IMR-90 (cell line): ENCODE measurements at regions not wholly inside any gene's neighbourhood (a gene's known extent, or its start where the extent isn't known, plus 50 kb on each side); places are given as distances from the start of the nearest gene placed in this dataset.

Experiments used
- ATAC-seq: fragments of 200-7000 bp; cut with Tn5 transposase; 2 replicates; pipeline ENCODE4 v1.9.1; 2020; ENCODE audit warnings: low read depth, mild to moderate bottlenecking, moderate library complexity
- BruUV-seq: library from RNA; stranded (reverse); fragments of 400-500 nt; replicated peaks from 2 replicates; lab custom pipeline; 2021; lab: Mats Ljungman, UMichigan
- CTCF ChIA-PET: fragments of 300-600 bp; formaldehyde crosslinking; extraction: SDS; loops from one replicate; lab custom pipeline; 2021; ENCODE audit warnings: antibody characterized with exemption; lab: Yijun Ruan, JAX
- POLR2A ChIA-PET: fragments of 300-600 bp; sonication (Branson Sonifier 250); formaldehyde crosslinking; loops from one replicate; lab custom pipeline; 2022; ENCODE audit warnings: antibody characterized with exemption; ENCODE audit not compliant: unreplicated experiment; lab: Charles Lee
- DNase-seq: peaks from one replicate; pipeline ENCODE4 v3.0.0; 2013
- H2AFZ ChIP-seq: replicated peaks from 2 replicates; pipeline ENCODE3; 2013; ENCODE audit warnings: low read length, mild to moderate bottlenecking; ENCODE audit not compliant: poor library complexity
- H2AK5ac ChIP-seq: 2 replicates; pipeline ENCODE4 v1.6.1; 2013; ENCODE audit warnings: low read depth, low read length, inconsistent platforms
- H2AK9ac ChIP-seq: replicated peaks from 2 replicates; pipeline ENCODE3; 2013; ENCODE audit warnings: mild to moderate bottlenecking, low read depth, low read length, moderate library complexity; ENCODE audit not compliant: poor library complexity
- H2BK120ac ChIP-seq: 2 replicates; pipeline ENCODE4 v1.6.1; 2013; ENCODE audit warnings: low read depth, low read length, inconsistent platforms
- H2BK15ac ChIP-seq: 3 replicates; pipeline ENCODE4 v1.6.1; 2013; ENCODE audit warnings: low read depth, low read length, inconsistent platforms
- H2BK20ac ChIP-seq: 2 replicates; pipeline ENCODE4 v1.6.1; 2013; ENCODE audit warnings: low read depth, mild to moderate bottlenecking, inconsistent platforms, low read length, moderate library complexity
- H2BK5ac ChIP-seq: 2 replicates; pipeline ENCODE4 v1.6.1; 2013; ENCODE audit warnings: mild to moderate bottlenecking, low read depth, low read length, inconsistent platforms; ENCODE audit not compliant: poor library complexity, severe bottlenecking
- H3K14ac ChIP-seq: replicated peaks from 2 replicates; pipeline ENCODE4 v1.6.1; 2013; ENCODE audit warnings: low read depth, low read length, inconsistent platforms
- H3K18ac ChIP-seq: 2 replicates; pipeline ENCODE4 v1.6.1; 2013; ENCODE audit warnings: low read depth, low read length, control low read depth
- H3K23ac ChIP-seq: 2 replicates; pipeline ENCODE4 v1.6.1; 2013; ENCODE audit warnings: low read depth, low read length, inconsistent platforms
- H3K27ac ChIP-seq: 2 replicates; pipeline ENCODE4 v1.5.1; 2013; ENCODE audit warnings: mild to moderate bottlenecking, control low read depth, low read length; ENCODE audit not compliant: insufficient read depth
- H3K27me3 ChIP-seq: 2 replicates; pipeline ENCODE4 v1.6.1; 2013; ENCODE audit warnings: low read length; ENCODE audit not compliant: control insufficient read depth, insufficient read depth
- H3K36me3 ChIP-seq: 2 replicates; pipeline ENCODE4 v1.6.1; 2013; ENCODE audit warnings: low read length, mixed read lengths; ENCODE audit not compliant: control insufficient read depth, insufficient read depth
- H3K4ac ChIP-seq: 2 replicates; pipeline ENCODE4 v1.6.1; 2013; ENCODE audit warnings: low read depth, low read length, inconsistent platforms
- H3K4me1 ChIP-seq: 2 replicates; pipeline ENCODE4 v1.6.1; 2013; ENCODE audit warnings: low read length, mixed read lengths; ENCODE audit not compliant: control insufficient read depth, insufficient read depth
- H3K4me2 ChIP-seq: 2 replicates; pipeline ENCODE4 v1.6.1; 2013; ENCODE audit warnings: low read depth, mild to moderate bottlenecking, control low read depth, low read length, moderate library complexity
- H3K4me3 ChIP-seq: 2 replicates; pipeline ENCODE4 v1.5.1; 2013; ENCODE audit warnings: low read depth, mild to moderate bottlenecking, control low read depth, low read length, moderate library complexity; ENCODE audit not compliant: insufficient read depth
- H3K56ac ChIP-seq: 2 replicates; pipeline ENCODE4 v1.6.1; 2013; ENCODE audit warnings: low read length, inconsistent platforms; ENCODE audit not compliant: insufficient read depth; ENCODE audit errors: extremely low read depth
- H3K79me1 ChIP-seq, 2 experiments: 2 replicates each; pipeline ENCODE4 v1.6.1; 2013; ENCODE audit warnings: low read length in 2 of 2, inconsistent platforms in 1 of 2, low read depth in 1 of 2
- H3K9ac ChIP-seq: 2 replicates; pipeline ENCODE4 v1.6.1; 2013; ENCODE audit warnings: low read depth, low read length, control low read depth
- H3K9me1 ChIP-seq: 2 replicates; pipeline ENCODE4 v1.6.1; 2013; ENCODE audit warnings: low read length, inconsistent platforms; ENCODE audit not compliant: insufficient read depth
- H3K9me3 ChIP-seq: 2 replicates; pipeline ENCODE4 v1.6.1; 2013; ENCODE audit warnings: low read length; ENCODE audit not compliant: control insufficient read depth, insufficient read depth
- H4K20me1 ChIP-seq: 2 replicates; pipeline ENCODE4 v1.6.1; 2013; ENCODE audit warnings: low read length, inconsistent platforms; ENCODE audit not compliant: insufficient read depth
- H4K5ac ChIP-seq: 2 replicates; pipeline ENCODE4 v1.6.1; 2013; ENCODE audit warnings: mild to moderate bottlenecking, low read depth, low read length, control low read depth
- H4K8ac ChIP-seq, 2 experiments: 2 replicates each; pipeline ENCODE4 v1.6.1; 2013; ENCODE audit warnings: low read depth in 2 of 2, low read length in 2 of 2, control low read depth in 1 of 2, inconsistent platforms in 1 of 2
- H4K91ac ChIP-seq: 2 replicates; pipeline ENCODE4 v1.6.1; 2013; ENCODE audit warnings: low read depth, low read length, inconsistent platforms; ENCODE audit not compliant: insufficient read depth
- CHD1 ChIP-seq: IDR thresholded peaks from 2 replicates; pipeline ENCODE4 v1.6.1; 2012; ENCODE audit warnings: low read depth, low read length, improper control_type of control experiment
- MXI1 ChIP-seq: IDR thresholded peaks from 2 replicates; pipeline ENCODE4 v1.6.1; 2012; ENCODE audit warnings: low read depth, mild to moderate bottlenecking, low read length, moderate library complexity, borderline replicate concordance
- NFE2L2 ChIP-seq: fragments of 150-350 bp; IDR thresholded peaks from 2 replicates; pipeline ENCODE4 v1.6.1; 2016; ENCODE audit warnings: low read depth, mild to moderate bottlenecking, low read length
- RFX5 ChIP-seq: IDR thresholded peaks from 2 replicates; pipeline ENCODE4 v1.8.0; 2012; ENCODE audit warnings: low read depth, mild to moderate bottlenecking, low read length, moderate library complexity
- WGBS, 2 experiments: methylation state at CpG; one replicate each; pipeline versions ENCODE4 v1.1.5 to v1.1.7; 2013; ENCODE audit warnings: missing lambda C conversion rate in 2 of 2; ENCODE audit not compliant: insufficient read length in 1 of 2; ENCODE audit errors: extremely low coverage in 2 of 2; 5-methylcytosine and 5-hydroxymethylcytosine counted together
- dilution Hi-C: fragments of 300-500 bp; cut with HindIII; formaldehyde crosslinking; loops from one replicate; pipeline ENCODE4 v1.14.3; 2018; ENCODE audit warnings: low sequenced_read_pairs; ENCODE audit not compliant: unreplicated experiment
- in situ Hi-C: fragments of 300-500 bp; cut with MboI; formaldehyde crosslinking; loops from 3 replicates; pipeline ENCODE4 v1.14.3; 2019; ENCODE audit warnings: low sequenced_read_pairs, inconsistent platforms, mixed read lengths
- intact Hi-C: fragments of 100-400 bp; cut with micrococcal nuclease; formaldehyde crosslinking; loops from 2 replicates; pipeline ENCODE4 v1.10.0; 2022
- TF ChIP-seq, protein P1 (sequence below): fragments of 150-350 bp; IDR thresholded peaks from 2 replicates; pipeline ENCODE4 v1.6.1; 2017; ENCODE audit warnings: mild to moderate bottlenecking, antibody characterized with exemption, low read length, low read depth

DNA sequence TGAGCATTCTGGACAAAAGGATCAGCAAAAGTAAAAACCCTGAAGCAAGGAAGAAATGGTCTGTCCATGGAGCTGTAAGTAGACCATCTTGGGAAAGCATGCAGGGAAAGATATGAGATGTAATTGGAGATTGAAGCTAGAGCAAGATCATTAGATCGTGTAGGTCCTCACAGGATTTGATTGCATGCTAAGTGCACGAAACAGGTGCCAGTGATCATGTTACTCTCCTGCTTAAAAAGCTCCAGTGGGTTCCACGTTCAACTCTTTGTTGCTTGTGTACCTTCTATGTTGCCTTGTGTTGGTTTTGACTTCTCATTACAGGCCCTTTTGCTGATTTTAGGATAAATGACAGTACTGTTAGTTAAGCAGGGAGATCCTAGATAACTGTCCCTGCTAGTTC is 442.0 kb downstream of the DMRT2 start:
- no peak overlapping the region for H3K18ac ChIP-seq
- no peak overlapping the region for H2BK5ac ChIP-seq
- no TSS peak for BruUV-seq
- H3K27me3 ChIP-seq: no peaks in the 10 kb centered on the region
- H3K9me1 ChIP-seq: no peaks in the 10 kb centered on the region
- no peak overlapping the region for H3K4ac ChIP-seq
- ChIA-PET POLR2A (no interaction called here), CTCF (no interaction called here)
- peaks cover 9% of the 10 kb centered on the region for H3K9me3 ChIP-seq
- no peaks in the 10 kb centered on the region for H3K79me1 ChIP-seq
- no peak overlapping the region for H3K4me3 ChIP-seq
- dilution Hi-C loops: no loop called here
- no peak overlapping the region for H2AK9ac ChIP-seq
- no peak overlapping the region for H3K56ac ChIP-seq
- intact Hi-C loops: no loop called here
- H3K9ac ChIP-seq: no peak overlapping the region
- H2AFZ ChIP-seq: no peak overlapping the region
- TF ChIP-seq CHD1 (no peak), MXI1 (no peak), NFE2L2 (no peak), RFX5 (no peak)
- TF ChIP-seq, protein P1, sequence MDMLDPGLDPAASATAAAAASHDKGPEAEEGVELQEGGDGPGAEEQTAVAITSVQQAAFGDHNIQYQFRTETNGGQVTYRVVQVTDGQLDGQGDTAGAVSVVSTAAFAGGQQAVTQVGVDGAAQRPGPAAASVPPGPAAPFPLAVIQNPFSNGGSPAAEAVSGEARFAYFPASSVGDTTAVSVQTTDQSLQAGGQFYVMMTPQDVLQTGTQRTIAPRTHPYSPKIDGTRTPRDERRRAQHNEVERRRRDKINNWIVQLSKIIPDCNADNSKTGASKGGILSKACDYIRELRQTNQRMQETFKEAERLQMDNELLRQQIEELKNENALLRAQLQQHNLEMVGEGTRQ: no peak
- H3K36me3 ChIP-seq: no peaks in the 10 kb centered on the region
- no peaks in the 10 kb centered on the region for H3K4me1 ChIP-seq
- H3K14ac ChIP-seq: no peak overlapping the region
- H4K20me1 ChIP-seq: no peaks in the 10 kb centered on the region
- H3K23ac ChIP-seq: no peak overlapping the region
- no peak overlapping the region for H2BK120ac ChIP-seq
- WGBS, 2 experiments: no CpG with 5 or more reads among the region's 3 CpGs
- no peak overlapping the region for H4K91ac ChIP-seq
- no peak overlapping the region for H2AK5ac ChIP-seq
- H4K5ac ChIP-seq: no peak overlapping the region
- no peak overlapping the region for H2BK15ac ChIP-seq
- ATAC-seq (no peak), DNase-seq (no peak)
- no peak overlapping the region for H4K8ac ChIP-seq
- in situ Hi-C loops: no loop called here
- no peak overlapping the region for H2BK20ac ChIP-seq
- no peak overlapping the region for H3K4me2 ChIP-seq
- no peak overlapping the region for H3K27ac ChIP-seq
